ENCODE measurements at regions not wholly inside any gene's neighbourhood (a gene's known extent, or its start where the extent isn't known, plus 50 kb on each side); places are given as distances from the start of the nearest gene placed in this dataset.

DNA sequence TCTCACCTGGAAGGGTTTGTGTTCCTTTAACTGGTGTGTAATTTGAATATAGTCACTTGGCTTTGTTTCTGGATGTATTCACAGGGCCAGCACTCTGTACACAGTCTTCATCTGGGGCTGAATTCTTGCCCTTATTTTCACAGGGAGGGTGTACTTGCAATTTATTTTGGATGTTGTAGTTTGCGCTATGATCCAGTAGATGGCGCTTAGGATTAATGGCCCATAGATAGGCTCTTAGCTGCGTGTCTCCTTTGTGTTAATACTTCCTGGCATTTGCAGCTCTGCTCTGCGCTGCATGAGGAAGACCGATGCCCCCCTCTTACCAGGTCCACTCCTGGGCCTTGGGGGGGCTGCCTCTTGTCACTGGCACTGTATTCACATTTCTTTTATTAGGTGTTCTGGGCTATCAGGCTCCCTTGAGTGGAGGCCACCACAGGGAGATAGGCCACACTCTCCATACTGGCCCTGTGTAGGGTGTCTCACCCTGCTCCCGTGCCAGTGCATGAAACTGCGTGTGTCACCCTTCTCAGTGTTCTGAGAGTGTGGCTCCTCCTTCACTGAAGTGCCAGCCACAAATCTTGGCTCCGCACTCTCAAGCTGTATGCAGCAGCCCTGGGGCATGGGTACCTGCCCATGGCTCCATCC is 562.2 kb downstream of the ZIC3 start:
- H4K5ac ChIP-seq (ENCODE audit: insufficient read length, low read depth, low read length), result no peak overlapping the region
- no peak overlapping the region for H3K18ac ChIP-seq (ENCODE audit: extremely low read depth, low read length)
- 59% methylated on average over 8 of the region's 8 CpGs; no CpG with 5 or more reads in 1 of the 2 experiments for WGBS, 2 experiments (ENCODE audit: extremely low coverage in 1 of 2, insufficient coverage in 1 of 2, insufficient read length in 1 of 2, insufficient replicate concordance in 2 of 2, low coverage in 1 of 2, low lambda C conversion rate in 2 of 2, missing lambda C conversion rate in 1 of 2)
- DNase-seq (ENCODE audit: low read depth in 1 of 2, low spot score in 2 of 2) (peak in 1 of 2 experiments; percentile 46), FAIRE-seq (peak; percentile 92)
- peak overlapping the region; percentile 57; the same call in 1 of the 2 replicates for H4K8ac ChIP-seq (ENCODE audit: extremely low read depth, insufficient read depth, low read length)
- no peaks in the 10 kb centered on the region for H3K36me3 ChIP-seq (ENCODE audit: control insufficient read depth in 2 of 4, insufficient read depth in 4 of 4, low read length in 3 of 4)
- H2BK5ac ChIP-seq (ENCODE audit: low read depth, low read length), result no peak overlapping the region
- H2BK12ac ChIP-seq (ENCODE audit: low read depth, low read length), result 0 out of 2 replicates have a peak overlapping the region, but pooled peaks have one; percentile 9
- H3K27ac ChIP-seq (ENCODE audit: low read depth, low read length), result no peak overlapping the region
- H2BK120ac ChIP-seq (replicated peaks; ENCODE audit: low read depth, low read length), result no peak overlapping the region
- no peaks in the 10 kb centered on the region for H3K23me2 ChIP-seq (ENCODE audit: low read depth, low read length)
- no peaks in the 10 kb centered on the region for H4K20me1 ChIP-seq (replicated peaks in 1 of 2; ENCODE audit: control insufficient read depth in 1 of 2, insufficient read depth in 2 of 2, low read length in 2 of 2)
- peak; percentile 53 to 64 for TF ChIP-seq RAD21 (IDR thresholded peaks at IDR 0.05 in 1 of 2, conservative IDR thresholded peaks at IDR 0.05 in 1 of 2; ENCODE audit: low read depth in 2 of 2, low read length in 2 of 2)
- TF ChIP-seq NRF1 (IDR thresholded peaks at IDR 0.05; ENCODE audit: low read depth, low read length), result no peak
- peak in 2 of 3 experiments; percentile 44 to 60; a peak in 3 of 4 replicates for TF ChIP-seq CTCF (IDR thresholded peaks at IDR 0.05; ENCODE audit: control extremely low read depth in 1 of 3, insufficient read depth in 1 of 3, low read depth in 1 of 3, low read length in 3 of 3)
- no peak for TF ChIP-seq POLR2AphosphoS5 (IDR thresholded peaks at IDR 0.05; ENCODE audit: low read depth, low read length)
- no peak for TF ChIP-seq CBX5 (IDR thresholded peaks at IDR 0.05; ENCODE audit: low read depth, low read length)
- no peak for TF ChIP-seq SP1 (IDR thresholded peaks at IDR 0.05; ENCODE audit: low read depth, low read length)
- TF ChIP-seq POU5F1 (IDR thresholded peaks at IDR 0.05; ENCODE audit: low read depth, low read length), result no peak
- TF ChIP-seq ZNF274 (IDR thresholded peaks at IDR 0.05; ENCODE audit: borderline replicate concordance, extremely low read depth, low read length), result no peak
- ChIA-PET CTCF (ENCODE audit: partially characterized antibody) (interaction anchor here (0.8 to 2.8 kb wide), 9 partner anchors 10 to 628 kb away, joined by 3 to 19 read pairs (median 4); no protein-coding TSS in a partner anchor), POLR2A (ENCODE audit: partially characterized antibody) (no interaction called here)
- H3K56ac ChIP-seq (replicated peaks; ENCODE audit: insufficient read length, low read depth, low read length), result no peak overlapping the region
- no peaks in the 10 kb centered on the region for H3K79me2 ChIP-seq (ENCODE audit: control insufficient read depth in 1 of 2, insufficient read depth in 2 of 2, low read length in 2 of 2)
- H3K79me1 ChIP-seq (ENCODE audit: low read depth, low read length), result no peaks in the 10 kb centered on the region
- H2BK20ac ChIP-seq (ENCODE audit: low read length), result no peak overlapping the region
- H3K23ac ChIP-seq (ENCODE audit: insufficient read length), result no peak overlapping the region
- no peak overlapping the region for H4K91ac ChIP-seq (replicated peaks; ENCODE audit: insufficient read length, low read length)
- no peak overlapping the region for H3K4me2 ChIP-seq (ENCODE audit: insufficient read depth in 1 of 2, low read depth in 2 of 2, low read length in 2 of 2)
- H3K4me1 ChIP-seq (replicated peaks in 1 of 4; ENCODE audit: control insufficient read depth in 3 of 4, insufficient read depth in 4 of 4, low read length in 3 of 4), result peaks cover 0 to 2% (median 0%) of the 10 kb centered on the region in 4 experiments; a peak in 1 of 7 replicates
- H3K4me3 ChIP-seq (ENCODE audit: extremely low read depth in 1 of 4, insufficient read depth in 2 of 4, low read depth in 3 of 4, low read length in 4 of 4), result no peak overlapping the region
- no peaks in the 10 kb centered on the region for H3K27me3 ChIP-seq (replicated peaks in 1 of 4; ENCODE audit: control insufficient read depth in 3 of 4, extremely low read depth in 1 of 4, insufficient read depth in 3 of 4, low read length in 3 of 4)
- no peak overlapping the region for H3K9ac ChIP-seq (replicated peaks in 1 of 4; ENCODE audit: extremely low read depth in 1 of 4, low read depth in 3 of 4, low read length in 3 of 4)
- H3K9me3 ChIP-seq (ENCODE audit: insufficient read depth in 2 of 2, low read depth in 1 of 2, low read length in 1 of 2), result no peaks in the 10 kb centered on the region
- peak overlapping the region; percentile 88; the same call in 1 of the 2 replicates for H2AFZ ChIP-seq (ENCODE audit: low read length)
- H3K14ac ChIP-seq (ENCODE audit: insufficient read length), result no peak overlapping the region
- no peak overlapping the region for H3K4ac ChIP-seq (replicated peaks; ENCODE audit: insufficient read length, low read depth, low read length)
- H2AK5ac ChIP-seq (ENCODE audit: low read depth, low read length), result no peak overlapping the region
- 0 out of 2 replicates have a peak overlapping the region, but pooled peaks have one; percentile 16 for H2BK15ac ChIP-seq (ENCODE audit: low read length)
